SK-N-SH treated with all-trans-retinoic acid at 6 μM for 48 hours (cell line): ENCODE measurements at regions not wholly inside any gene's neighbourhood (a gene's known extent, or its start where the extent isn't known, plus 50 kb on each side); places are given as distances from the start of the nearest gene placed in this dataset.

Experiments
- ATAC-seq: fragments of 200-7000 bp; cut with Tn5 transposase; 3 replicates; pipeline ENCODE4 v1.9.1; 2020; ENCODE audit warnings: mild to moderate bottlenecking, moderate library complexity
- ARNTL ChIP-seq: fragments of 450-650 bp; formaldehyde crosslinking; IDR thresholded peaks from 2 replicates; pipeline ENCODE4 v1.5.0; 2020; ENCODE audit warnings: low read depth, mild to moderate bottlenecking, moderate library complexity, borderline replicate concordance
- BACH2 ChIP-seq: fragments of 250-450 bp; sonication (Bioruptor Pico); IDR thresholded peaks from 2 replicates; pipeline ENCODE4 v1.9.0; 2021; ENCODE audit warnings: mild to moderate bottlenecking, borderline replicate concordance
- CSDC2 ChIP-seq: fragments of 250-450 bp; sonication (Bioruptor Pico); IDR thresholded peaks from 2 replicates; pipeline ENCODE4 v1.5.0; 2020; ENCODE audit warnings: mild to moderate bottlenecking, moderate library complexity
- GLIS3 ChIP-seq: fragments of 250-450 bp; sonication (Bioruptor Pico); IDR thresholded peaks from 2 replicates; pipeline ENCODE4 v1.5.0; 2020; ENCODE audit warnings: mild to moderate bottlenecking, moderate library complexity
- ISL1 ChIP-seq: fragments of 250-450 bp; sonication (Bioruptor Pico); IDR thresholded peaks from 2 replicates; pipeline ENCODE4 v2.1.2; 2022; ENCODE audit warnings: mild to moderate bottlenecking, moderate library complexity
- OSR1 ChIP-seq: fragments of 250-450 bp; sonication (Bioruptor Pico); IDR thresholded peaks from 2 replicates; pipeline ENCODE4 v1.8.0; 2022; ENCODE audit warnings: moderate library complexity, mild to moderate bottlenecking, inconsistent platforms
- TCF4 ChIP-seq: fragments of 250-450 bp; sonication (Bioruptor Pico); IDR thresholded peaks from 2 replicates; pipeline ENCODE4 v1.8.0; 2021; ENCODE audit warnings: mild to moderate bottlenecking, moderate library complexity, borderline replicate concordance
- TOX ChIP-seq: fragments of 250-450 bp; sonication (Bioruptor Pico); IDR thresholded peaks from 2 replicates; pipeline ENCODE4 v1.8.0; 2021; ENCODE audit warnings: mild to moderate bottlenecking, moderate library complexity, borderline replicate concordance
- ZC3H10 ChIP-seq: fragments of 250-450 bp; sonication (Bioruptor Pico); IDR thresholded peaks from 2 replicates; pipeline ENCODE4 v1.5.1; 2021; ENCODE audit warnings: mild to moderate bottlenecking, moderate library complexity
- ZFP3 ChIP-seq: fragments of 250-450 bp; sonication (Bioruptor Pico); IDR thresholded peaks from 2 replicates; pipeline ENCODE4 v1.5.0; 2020; ENCODE audit warnings: mild to moderate bottlenecking, moderate library complexity
- ZFP30 ChIP-seq: fragments of 450-650 bp; formaldehyde crosslinking; IDR thresholded peaks from 2 replicates; pipeline ENCODE4 v1.5.0; 2022; ENCODE audit warnings: mild to moderate bottlenecking, moderate library complexity
- ZNF565 ChIP-seq: fragments of 450-650 bp; formaldehyde crosslinking; conservative IDR thresholded peaks from 2 replicates; pipeline ENCODE4 v1.5.0; 2020; ENCODE audit warnings: low read depth, mild to moderate bottlenecking, moderate library complexity
- ZNF70 ChIP-seq: fragments of 450-650 bp; formaldehyde crosslinking; IDR thresholded peaks from 2 replicates; pipeline ENCODE4 v1.5.0; 2020; ENCODE audit warnings: mild to moderate bottlenecking, moderate library complexity
- ZNF8 ChIP-seq: fragments of 450-650 bp; formaldehyde crosslinking; IDR thresholded peaks from 2 replicates; pipeline ENCODE4 v1.5.0; 2020; ENCODE audit warnings: mild to moderate bottlenecking, moderate library complexity
- TF ChIP-seq, protein P1 (sequence below): fragments of 250-450 bp; sonication (Bioruptor Pico); IDR thresholded peaks from 2 replicates; pipeline ENCODE4 v1.5.0; 2020; ENCODE audit warnings: mild to moderate bottlenecking, moderate library complexity
- TF ChIP-seq, protein P2 (sequence below): fragments of 250-450 bp; sonication (Bioruptor Pico); IDR thresholded peaks from 2 replicates; pipeline ENCODE4 v1.8.0; 2021; ENCODE audit warnings: low read depth, mild to moderate bottlenecking, moderate library complexity, borderline replicate concordance
- TF ChIP-seq, protein P3 (sequence below): fragments of 250-450 bp; sonication (Bioruptor Pico); IDR thresholded peaks from 2 replicates; pipeline ENCODE4 v1.5.1; 2020; ENCODE audit warnings: low read depth, mild to moderate bottlenecking, moderate library complexity
- TF ChIP-seq, protein P4 (sequence below): fragments of 250-450 bp; sonication (Bioruptor Pico); IDR thresholded peaks from 2 replicates; pipeline ENCODE4 v1.8.0; 2020; ENCODE audit warnings: mild to moderate bottlenecking, moderate library complexity, borderline replicate concordance
- TF ChIP-seq, protein P5 (sequence below): fragments of 250-450 bp; sonication (Bioruptor Pico); IDR thresholded peaks from 2 replicates; pipeline ENCODE4 v1.5.1; 2021; ENCODE audit warnings: mild to moderate bottlenecking, moderate library complexity

DNA sequence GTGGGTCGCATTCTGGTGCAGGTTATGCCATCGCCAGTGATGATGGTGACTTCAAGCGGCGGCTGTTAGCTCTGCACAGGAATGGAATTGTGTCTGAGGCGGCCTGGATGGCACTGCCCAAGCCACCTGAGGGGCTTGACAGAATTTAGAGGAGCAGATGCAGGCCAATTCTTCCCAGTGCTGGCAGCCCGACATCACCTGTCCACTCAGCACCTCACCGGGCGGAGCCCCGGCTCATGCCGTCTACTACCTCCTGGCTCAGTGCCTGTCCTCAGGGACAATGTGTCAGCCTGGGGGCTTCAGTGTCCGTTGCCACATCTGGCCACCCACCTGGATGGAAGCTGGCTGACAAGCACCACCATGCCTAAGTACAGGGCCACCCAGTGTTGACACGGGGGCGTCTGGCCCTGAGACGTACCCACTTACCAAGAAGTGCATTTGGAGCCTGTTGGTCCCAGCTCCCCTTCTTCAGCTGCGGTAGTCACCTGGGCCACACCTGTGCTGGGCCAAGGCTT, 420.5 kb upstream of the MKI67 start:
- ATAC-seq = no peak
- TF ChIP-seq, protein P1, sequence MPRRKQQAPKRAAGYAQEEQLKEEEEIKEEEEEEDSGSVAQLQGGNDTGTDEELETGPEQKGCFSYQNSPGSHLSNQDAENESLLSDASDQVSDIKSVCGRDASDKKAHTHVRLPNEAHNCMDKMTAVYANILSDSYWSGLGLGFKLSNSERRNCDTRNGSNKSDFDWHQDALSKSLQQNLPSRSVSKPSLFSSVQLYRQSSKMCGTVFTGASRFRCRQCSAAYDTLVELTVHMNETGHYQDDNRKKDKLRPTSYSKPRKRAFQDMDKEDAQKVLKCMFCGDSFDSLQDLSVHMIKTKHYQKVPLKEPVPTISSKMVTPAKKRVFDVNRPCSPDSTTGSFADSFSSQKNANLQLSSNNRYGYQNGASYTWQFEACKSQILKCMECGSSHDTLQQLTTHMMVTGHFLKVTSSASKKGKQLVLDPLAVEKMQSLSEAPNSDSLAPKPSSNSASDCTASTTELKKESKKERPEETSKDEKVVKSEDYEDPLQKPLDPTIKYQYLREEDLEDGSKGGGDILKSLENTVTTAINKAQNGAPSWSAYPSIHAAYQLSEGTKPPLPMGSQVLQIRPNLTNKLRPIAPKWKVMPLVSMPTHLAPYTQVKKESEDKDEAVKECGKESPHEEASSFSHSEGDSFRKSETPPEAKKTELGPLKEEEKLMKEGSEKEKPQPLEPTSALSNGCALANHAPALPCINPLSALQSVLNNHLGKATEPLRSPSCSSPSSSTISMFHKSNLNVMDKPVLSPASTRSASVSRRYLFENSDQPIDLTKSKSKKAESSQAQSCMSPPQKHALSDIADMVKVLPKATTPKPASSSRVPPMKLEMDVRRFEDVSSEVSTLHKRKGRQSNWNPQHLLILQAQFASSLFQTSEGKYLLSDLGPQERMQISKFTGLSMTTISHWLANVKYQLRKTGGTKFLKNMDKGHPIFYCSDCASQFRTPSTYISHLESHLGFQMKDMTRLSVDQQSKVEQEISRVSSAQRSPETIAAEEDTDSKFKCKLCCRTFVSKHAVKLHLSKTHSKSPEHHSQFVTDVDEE (CRISPR knock-in tag) = no peak
- no peak for TF ChIP-seq TCF4 (CRISPR knock-in tag)
- TF ChIP-seq, all 23 proteins: peak for 0

DNA sequence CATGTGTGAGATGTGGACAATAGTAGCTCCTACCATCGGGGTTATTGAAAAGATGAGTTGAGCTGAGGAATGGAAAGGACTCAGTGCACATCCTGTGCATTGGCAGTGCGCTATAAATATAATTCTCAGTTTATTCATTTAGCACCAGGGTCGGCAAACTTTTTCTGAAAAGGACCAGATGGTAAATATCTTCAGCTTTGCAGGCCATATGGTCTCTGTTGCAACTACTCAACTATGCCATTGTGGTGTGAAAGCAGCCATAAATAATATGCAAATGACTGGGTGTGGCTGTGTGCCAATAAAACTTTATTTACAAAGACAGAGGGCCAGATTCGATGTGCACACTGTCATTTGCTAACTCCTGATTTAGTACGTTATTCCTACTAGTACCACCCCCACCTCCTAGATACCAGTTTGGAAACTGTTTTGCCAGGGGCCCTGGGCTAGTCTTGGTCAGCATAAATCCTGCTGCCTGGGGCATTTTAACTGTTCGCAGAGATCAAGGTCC, 422.9 kb upstream of the MKI67 start:
- no peak for ATAC-seq
- TF ChIP-seq ZC3H10 (CRISPR knock-in tag) (no peak), GLIS3 (CRISPR knock-in tag) (no peak), ZNF8 (no peak), ARNTL (CRISPR knock-in tag) (no peak), TOX (CRISPR knock-in tag) (no peak)
- TF ChIP-seq, all 23 proteins: peak for 0

DNA sequence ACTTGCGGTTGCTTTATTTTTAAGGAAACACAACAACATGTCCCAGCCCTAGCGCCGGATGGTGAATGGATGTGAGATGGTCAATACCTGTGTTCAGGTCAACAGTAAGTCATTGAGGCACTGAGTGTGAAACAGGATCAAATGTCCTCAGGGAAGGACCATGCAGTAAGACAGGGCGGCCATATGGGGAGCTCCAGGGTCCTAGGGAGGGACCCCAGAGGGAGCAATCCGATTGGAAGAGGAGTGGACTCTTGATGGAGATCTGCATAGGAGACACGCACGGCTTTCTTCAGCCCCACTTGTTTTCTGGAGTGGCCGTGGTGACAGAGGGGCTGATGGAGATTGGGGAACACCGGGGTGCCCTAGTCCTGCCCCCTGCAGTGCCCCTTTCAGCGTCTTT, 423.8 kb upstream of the MKI67 start:
- no peak for ATAC-seq

More for the DNA sequence above, 423.8 kb upstream of the MKI67 start:
- TF ChIP-seq, protein P2, sequence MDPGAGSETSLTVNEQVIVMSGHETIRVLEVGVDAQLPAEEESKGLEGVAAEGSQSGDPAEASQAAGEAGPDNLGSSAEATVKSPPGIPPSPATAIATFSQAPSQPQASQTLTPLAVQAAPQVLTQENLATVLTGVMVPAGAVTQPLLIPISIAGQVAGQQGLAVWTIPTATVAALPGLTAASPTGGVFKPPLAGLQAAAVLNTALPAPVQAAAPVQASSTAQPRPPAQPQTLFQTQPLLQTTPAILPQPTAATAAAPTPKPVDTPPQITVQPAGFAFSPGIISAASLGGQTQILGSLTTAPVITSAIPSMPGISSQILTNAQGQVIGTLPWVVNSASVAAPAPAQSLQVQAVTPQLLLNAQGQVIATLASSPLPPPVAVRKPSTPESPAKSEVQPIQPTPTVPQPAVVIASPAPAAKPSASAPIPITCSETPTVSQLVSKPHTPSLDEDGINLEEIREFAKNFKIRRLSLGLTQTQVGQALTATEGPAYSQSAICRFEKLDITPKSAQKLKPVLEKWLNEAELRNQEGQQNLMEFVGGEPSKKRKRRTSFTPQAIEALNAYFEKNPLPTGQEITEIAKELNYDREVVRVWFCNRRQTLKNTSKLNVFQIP = no peak
- TF ChIP-seq ISL1 (CRISPR knock-in tag) = no peak
- TF ChIP-seq ZFP30 = no peak
- no peak for TF ChIP-seq ZNF565 (CRISPR knock-in tag)
- TF ChIP-seq, protein P3, sequence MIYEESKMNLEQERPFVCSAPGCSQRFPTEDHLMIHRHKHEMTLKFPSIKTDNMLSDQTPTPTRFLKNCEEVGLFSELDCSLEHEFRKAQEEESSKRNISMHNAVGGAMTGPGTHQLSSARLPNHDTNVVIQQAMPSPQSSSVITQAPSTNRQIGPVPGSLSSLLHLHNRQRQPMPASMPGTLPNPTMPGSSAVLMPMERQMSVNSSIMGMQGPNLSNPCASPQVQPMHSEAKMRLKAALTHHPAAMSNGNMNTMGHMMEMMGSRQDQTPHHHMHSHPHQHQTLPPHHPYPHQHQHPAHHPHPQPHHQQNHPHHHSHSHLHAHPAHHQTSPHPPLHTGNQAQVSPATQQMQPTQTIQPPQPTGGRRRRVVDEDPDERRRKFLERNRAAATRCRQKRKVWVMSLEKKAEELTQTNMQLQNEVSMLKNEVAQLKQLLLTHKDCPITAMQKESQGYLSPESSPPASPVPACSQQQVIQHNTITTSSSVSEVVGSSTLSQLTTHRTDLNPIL (CRISPR knock-in tag) = no peak
- TF ChIP-seq ZC3H10 (CRISPR knock-in tag) = no peak
- no peak for TF ChIP-seq BACH2 (CRISPR knock-in tag)
- TF ChIP-seq, protein P4, sequence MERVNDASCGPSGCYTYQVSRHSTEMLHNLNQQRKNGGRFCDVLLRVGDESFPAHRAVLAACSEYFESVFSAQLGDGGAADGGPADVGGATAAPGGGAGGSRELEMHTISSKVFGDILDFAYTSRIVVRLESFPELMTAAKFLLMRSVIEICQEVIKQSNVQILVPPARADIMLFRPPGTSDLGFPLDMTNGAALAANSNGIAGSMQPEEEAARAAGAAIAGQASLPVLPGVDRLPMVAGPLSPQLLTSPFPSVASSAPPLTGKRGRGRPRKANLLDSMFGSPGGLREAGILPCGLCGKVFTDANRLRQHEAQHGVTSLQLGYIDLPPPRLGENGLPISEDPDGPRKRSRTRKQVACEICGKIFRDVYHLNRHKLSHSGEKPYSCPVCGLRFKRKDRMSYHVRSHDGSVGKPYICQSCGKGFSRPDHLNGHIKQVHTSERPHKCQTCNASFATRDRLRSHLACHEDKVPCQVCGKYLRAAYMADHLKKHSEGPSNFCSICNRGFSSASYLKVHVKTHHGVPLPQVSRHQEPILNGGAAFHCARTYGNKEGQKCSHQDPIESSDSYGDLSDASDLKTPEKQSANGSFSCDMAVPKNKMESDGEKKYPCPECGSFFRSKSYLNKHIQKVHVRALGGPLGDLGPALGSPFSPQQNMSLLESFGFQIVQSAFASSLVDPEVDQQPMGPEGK (CRISPR knock-in tag) = no peak
- TF ChIP-seq GLIS3 (CRISPR knock-in tag) = no peak
- no peak for TF ChIP-seq TOX (CRISPR knock-in tag)
- TF ChIP-seq ZNF8 = no peak
- TF ChIP-seq ZFP3 (CRISPR knock-in tag) = no peak
- TF ChIP-seq TCF4 (CRISPR knock-in tag) = no peak
- TF ChIP-seq, protein P1 (CRISPR knock-in tag) = no peak
- TF ChIP-seq ZNF70 (CRISPR knock-in tag) = no peak
- TF ChIP-seq ARNTL (CRISPR knock-in tag) = no peak
- TF ChIP-seq, protein P5, sequence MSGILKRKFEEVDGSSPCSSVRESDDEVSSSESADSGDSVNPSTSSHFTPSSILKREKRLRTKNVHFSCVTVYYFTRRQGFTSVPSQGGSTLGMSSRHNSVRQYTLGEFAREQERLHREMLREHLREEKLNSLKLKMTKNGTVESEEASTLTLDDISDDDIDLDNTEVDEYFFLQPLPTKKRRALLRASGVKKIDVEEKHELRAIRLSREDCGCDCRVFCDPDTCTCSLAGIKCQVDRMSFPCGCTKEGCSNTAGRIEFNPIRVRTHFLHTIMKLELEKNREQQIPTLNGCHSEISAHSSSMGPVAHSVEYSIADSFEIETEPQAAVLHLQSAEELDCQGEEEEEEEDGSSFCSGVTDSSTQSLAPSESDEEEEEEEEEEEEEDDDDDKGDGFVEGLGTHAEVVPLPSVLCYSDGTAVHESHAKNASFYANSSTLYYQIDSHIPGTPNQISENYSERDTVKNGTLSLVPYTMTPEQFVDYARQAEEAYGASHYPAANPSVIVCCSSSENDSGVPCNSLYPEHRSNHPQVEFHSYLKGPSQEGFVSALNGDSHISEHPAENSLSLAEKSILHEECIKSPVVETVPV (CRISPR knock-in tag) = no peak
- no peak for TF ChIP-seq OSR1 (CRISPR knock-in tag)
- no peak for TF ChIP-seq CSDC2 (CRISPR knock-in tag)
- TF ChIP-seq, all 23 proteins: peak for 0
